T-helper 17 cell (primary cell): ENCODE measurements at regions not wholly inside any gene's neighbourhood (a gene's known extent, or its start where the extent isn't known, plus 50 kb on each side); places are given as distances from the start of the nearest gene placed in this dataset.
"Not testable (repeated sequence)": the region's sequence is repeated elsewhere in the genome, so short reads cannot be mapped to it uniquely, and the experiment has no call there.

Experiments
- ATAC-seq: fragments of 150-1000 bp; cut with Tn5 transposase; 2 replicates; pipeline ENCODE4 v1.10.0; 2021; ENCODE audit warnings: mild to moderate bottlenecking, moderate library complexity
- DNase-seq, 3 donors: peaks; one replicate each; pipeline versions ENCODE4 v3.0.0 to v3.0.0-alpha.2; 2020 to 2021
- H3K9me3 ChIP-seq: one replicate; pipeline ENCODE4 v1.7.0; 2013; ENCODE audit warnings: low read length, mild to moderate bottlenecking; ENCODE audit not compliant: control insufficient read depth, poor library complexity, severe bottlenecking
- H3K27ac Mint-ChIP-seq: one replicate; pipeline ENCODE4 v1.8.0; 2022; ENCODE audit warnings: mild to moderate bottlenecking, moderate library complexity, mixed read lengths
- H3K27me3 Mint-ChIP-seq: one replicate; pipeline ENCODE4 v1.8.0; 2022; ENCODE audit warnings: mixed read lengths
- H3K36me3 Mint-ChIP-seq: one replicate; pipeline ENCODE4 v1.8.0; 2022; ENCODE audit warnings: low read depth, mixed read lengths
- H3K4me1 Mint-ChIP-seq: one replicate; pipeline ENCODE4 v1.8.0; 2022; ENCODE audit warnings: mild to moderate bottlenecking, mixed read lengths
- H3K4me3 Mint-ChIP-seq: one replicate; pipeline ENCODE4 v1.8.0; 2022; ENCODE audit warnings: mild to moderate bottlenecking, moderate library complexity, mixed read lengths

DNA sequence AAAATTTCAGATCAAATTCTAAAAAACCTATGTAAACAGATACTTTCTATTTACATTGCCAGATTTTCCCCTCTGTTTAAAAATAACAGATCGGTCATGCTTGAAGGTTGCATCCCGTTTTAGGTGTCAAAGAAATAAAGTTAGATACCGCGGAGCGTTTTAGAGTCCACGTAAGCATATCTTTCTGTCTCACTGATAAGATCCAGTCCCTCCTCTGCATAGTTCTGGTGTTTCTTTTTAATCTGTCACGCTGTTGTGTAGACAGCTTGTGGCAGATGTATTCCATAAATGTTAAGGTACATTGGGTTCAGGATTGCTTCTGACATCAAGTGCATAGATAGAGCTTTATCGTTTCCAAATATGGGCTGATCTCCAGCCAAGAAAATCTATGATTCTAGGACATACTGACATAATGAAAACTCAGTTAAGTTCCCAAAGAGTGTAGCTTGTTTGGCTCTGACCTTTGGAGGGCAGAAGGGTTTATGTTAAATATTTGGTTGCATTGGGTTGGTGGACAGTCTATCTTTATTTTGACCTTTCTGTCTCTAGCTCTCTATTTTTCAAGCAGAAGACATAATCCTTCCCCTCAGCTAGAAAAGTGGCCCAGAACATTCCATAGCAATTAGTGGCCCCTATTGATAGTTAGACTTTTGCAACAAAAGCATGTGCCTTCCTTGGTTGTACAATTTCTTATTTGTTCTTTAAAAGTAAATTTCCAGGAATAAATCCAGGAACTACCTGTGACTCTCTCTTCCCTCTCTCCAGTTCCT is 376.6 kb upstream of the SMIM30 start:
- not testable (repeated sequence) for H3K4me3 Mint-ChIP-seq, H3K27me3 Mint-ChIP-seq, ATAC-seq, DNase-seq, H3K9me3 ChIP-seq, H3K27ac Mint-ChIP-seq, H3K4me1 Mint-ChIP-seq, H3K36me3 Mint-ChIP-seq

DNA sequence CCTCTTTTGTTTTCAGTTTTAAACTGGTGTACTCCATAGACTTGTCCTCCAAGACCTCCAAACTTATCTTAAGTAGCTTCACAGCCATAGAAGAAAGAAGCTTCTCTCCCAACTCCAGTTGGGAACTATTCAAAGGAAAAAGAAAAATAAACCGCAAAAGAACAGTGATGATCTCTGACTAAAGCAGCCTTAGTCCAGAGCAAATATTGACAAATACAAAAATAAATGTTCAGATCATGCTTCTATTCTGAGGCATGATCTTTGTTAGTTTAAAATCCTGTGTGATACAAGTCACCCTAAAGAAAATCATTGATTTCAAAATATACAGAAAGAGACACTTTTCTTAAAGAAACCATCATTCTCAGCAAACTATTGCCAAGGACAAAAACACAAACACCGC is 373.0 kb upstream of the SMIM30 start:
- H3K9me3 ChIP-seq, result no peaks in the 10 kb centered on the region
- Mint-ChIP-seq H3K27me3 (no peaks in the 10 kb centered on the region), H3K4me1 (no peaks in the 10 kb centered on the region), H3K4me3 (no peak overlapping the region), H3K36me3 (no peaks in the 10 kb centered on the region), H3K27ac (no peak overlapping the region)
- DNase-seq (no peak), ATAC-seq (no peak)

DNA sequence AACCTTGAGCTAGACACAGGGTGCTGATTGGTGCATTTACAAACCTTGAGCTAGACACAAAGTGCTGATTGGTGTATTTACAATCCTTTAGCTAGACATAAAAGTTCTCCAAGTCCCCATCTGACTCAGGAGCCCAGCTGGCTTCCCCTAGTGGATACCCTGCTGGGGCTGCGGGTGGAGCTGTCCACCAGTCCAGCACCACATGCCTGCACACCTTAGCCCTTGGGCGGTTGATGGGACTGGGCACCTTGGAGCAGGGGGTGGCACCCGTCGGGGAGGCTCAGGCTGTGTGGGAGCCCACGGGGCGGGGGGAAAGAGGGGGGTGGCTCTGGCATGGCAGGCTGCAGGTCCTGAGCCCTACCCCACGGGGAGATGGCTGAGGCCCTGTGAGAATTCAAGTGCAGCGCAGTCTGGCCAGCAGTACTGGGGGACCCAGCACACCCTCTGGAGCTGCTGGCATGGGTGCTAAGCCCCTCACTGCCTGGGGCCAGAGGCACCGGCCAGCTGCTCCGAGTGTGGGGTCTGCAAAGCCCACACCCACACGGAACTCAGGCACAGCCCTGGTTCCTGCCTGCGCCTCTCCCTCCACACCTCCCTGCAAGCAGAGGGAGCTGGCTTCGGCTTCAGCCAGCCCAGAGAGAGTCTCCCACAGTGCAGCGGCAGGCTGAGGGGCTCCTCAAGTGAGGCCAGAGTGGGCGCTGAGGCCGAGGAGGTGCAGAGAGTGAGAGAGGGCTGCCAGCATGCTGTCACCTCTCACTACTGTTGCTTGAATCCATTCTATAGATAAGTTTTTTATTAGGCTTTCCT is 369.8 kb upstream of the SMIM30 start:
- H3K4me1 Mint-ChIP-seq, result no peaks in the 10 kb centered on the region
- DNase-seq (no peak), ATAC-seq (no peak)
- no peaks in the 10 kb centered on the region for H3K36me3 Mint-ChIP-seq
- H3K4me3 Mint-ChIP-seq, result no peak overlapping the region
- H3K9me3 ChIP-seq, result no peaks in the 10 kb centered on the region
- H3K27ac Mint-ChIP-seq, result no peak overlapping the region
- no peaks in the 10 kb centered on the region for H3K27me3 Mint-ChIP-seq

DNA sequence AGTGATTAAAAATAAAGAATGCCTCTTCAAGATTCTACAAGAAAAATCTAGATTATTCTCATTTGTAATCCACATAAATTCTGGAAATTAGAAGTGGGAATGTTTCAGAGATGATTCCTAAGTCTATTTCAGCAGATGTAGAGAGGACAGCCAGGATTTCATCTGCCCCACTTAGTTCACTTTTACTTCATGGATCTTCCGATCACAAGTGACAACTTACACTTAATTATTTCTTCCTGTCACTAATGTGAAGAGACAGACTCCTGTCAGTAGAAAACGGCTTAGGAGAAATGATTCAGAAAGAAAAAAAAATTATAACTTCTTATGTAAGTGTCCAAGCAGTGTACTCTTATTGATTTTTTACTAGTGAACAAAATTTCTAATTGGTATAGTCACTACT is 368.2 kb upstream of the SMIM30 start:
- no peak for ATAC-seq
- Mint-ChIP-seq H3K4me3 (no peak overlapping the region), H3K36me3 (no peaks in the 10 kb centered on the region), H3K4me1 (no peaks in the 10 kb centered on the region), H3K27ac (no peak overlapping the region), H3K27me3 (no peaks in the 10 kb centered on the region)
- no peak for DNase-seq
- H3K9me3 ChIP-seq, result no peaks in the 10 kb centered on the region

DNA sequence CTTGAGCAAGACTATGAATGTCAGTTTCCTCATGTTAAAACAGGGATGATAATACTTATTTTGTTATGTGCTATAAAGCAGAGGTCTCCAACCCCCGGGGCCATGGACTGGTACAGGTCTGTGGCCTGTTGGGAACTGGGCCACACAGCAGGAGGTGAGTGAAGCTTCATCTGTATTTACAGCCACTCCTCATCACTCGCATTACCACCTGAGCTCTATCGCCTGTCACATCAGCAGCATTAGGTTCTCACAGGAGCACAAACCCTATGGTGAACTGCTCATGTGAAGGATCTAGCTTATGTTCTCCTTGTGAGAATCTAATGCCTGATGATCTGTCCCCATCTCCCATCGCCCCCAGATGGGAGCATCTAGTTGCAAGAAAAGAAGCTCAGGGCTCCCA is 365.3 kb upstream of the SMIM30 start:
- no peak for ATAC-seq
- Mint-ChIP-seq H3K27ac (no peak overlapping the region), H3K4me1 (no peaks in the 10 kb centered on the region), H3K27me3 (no peaks in the 10 kb centered on the region), H3K4me3 (no peak overlapping the region), H3K36me3 (no peaks in the 10 kb centered on the region)
- no peak for DNase-seq
- no peaks in the 10 kb centered on the region for H3K9me3 ChIP-seq

DNA sequence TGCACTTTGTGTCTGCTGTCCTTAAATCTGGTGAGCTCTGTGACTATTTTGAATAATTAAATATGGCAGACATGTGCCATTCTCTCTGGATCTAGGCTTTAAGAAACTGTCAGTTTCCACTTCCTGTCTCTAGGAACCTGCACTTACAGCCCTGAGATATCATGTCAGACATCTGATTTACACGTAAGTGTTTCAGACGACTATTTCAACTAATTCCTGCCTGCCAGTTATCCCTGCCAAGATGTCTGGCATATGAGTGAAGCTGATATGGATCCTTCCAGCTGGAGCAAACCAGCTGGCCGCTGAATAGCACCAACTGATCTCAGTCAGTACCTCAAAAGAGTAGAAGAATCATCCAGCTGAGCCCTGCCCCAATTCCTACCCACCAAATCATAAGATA is 362.2 kb upstream of the SMIM30 start:
- no peaks in the 10 kb centered on the region for H3K4me1 Mint-ChIP-seq
- H3K9me3 ChIP-seq, result no peaks in the 10 kb centered on the region
- no peak overlapping the region for H3K4me3 Mint-ChIP-seq
- no peak overlapping the region for H3K27ac Mint-ChIP-seq
- H3K36me3 Mint-ChIP-seq, result no peaks in the 10 kb centered on the region
- no peak for DNase-seq
- H3K27me3 Mint-ChIP-seq, result no peaks in the 10 kb centered on the region
- ATAC-seq, result no peak

DNA sequence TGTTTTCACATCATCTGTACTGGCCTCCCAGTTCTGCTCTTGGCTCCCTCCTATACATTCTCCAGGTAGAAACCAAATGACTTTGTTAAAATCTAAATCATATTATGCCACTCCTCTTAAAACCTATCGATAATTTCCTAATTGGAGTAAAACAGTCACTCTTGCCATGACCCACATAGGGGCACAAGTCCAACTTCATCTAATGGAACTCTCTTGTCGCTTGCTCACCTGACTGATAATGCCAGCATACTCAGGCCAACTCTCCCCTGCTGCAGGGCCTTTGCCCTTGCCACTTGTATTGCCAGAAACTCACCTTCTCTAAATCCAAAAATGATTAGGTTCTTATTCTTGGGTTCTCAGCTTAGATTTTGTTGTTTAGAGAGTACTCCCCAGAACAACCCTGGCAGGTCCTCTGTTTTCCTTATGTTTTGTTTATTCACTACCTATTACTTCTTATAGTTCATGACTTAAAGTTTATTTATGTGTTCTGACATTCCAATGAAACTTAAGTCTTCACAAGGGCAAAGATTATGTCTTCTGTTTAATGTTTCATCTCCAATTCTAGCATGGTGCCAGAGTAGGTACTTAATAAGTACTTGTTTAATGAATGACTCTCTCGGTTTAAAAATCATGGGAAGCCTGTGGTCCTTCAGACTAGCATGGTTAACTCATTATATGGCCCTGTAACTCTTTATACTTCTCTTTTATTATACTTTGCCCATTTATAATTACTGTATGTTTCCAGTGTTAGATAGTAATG is 345.9 kb upstream of the SMIM30 start:
- Mint-ChIP-seq H3K27ac (no peak overlapping the region), H3K36me3 (no peaks in the 10 kb centered on the region), H3K4me3 (no peak overlapping the region), H3K27me3 (no peaks in the 10 kb centered on the region), H3K4me1 (no peaks in the 10 kb centered on the region)
- H3K9me3 ChIP-seq, result no peaks in the 10 kb centered on the region
- ATAC-seq, result no peak
- no peak for DNase-seq

DNA sequence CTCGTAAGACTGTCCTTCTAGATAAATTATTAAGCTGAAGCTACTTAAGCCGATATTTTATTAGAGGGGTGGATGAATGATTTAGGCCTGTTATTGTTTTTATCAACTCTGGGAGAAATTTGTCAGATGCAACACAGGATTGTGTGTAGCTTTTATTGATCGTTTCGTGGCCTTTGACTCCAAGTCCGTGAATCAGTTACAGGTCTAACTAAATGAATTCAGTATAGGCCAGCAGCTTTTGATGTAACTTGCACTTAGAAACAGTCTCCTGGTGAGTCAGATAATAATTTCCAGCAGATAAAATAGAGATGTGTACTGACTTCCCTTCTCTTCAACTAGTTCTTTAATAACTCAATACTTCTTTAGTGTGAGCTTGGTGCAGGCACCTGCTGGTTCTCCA is 341.7 kb upstream of the SMIM30 start:
- H3K9me3 ChIP-seq, result no peaks in the 10 kb centered on the region
- no peaks in the 10 kb centered on the region for H3K4me1 Mint-ChIP-seq
- H3K4me3 Mint-ChIP-seq, result no peak overlapping the region
- ATAC-seq (no peak), DNase-seq (no peak)
- H3K27me3 Mint-ChIP-seq, result peaks cover 4% of the 10 kb centered on the region
- H3K27ac Mint-ChIP-seq, result no peak overlapping the region
- H3K36me3 Mint-ChIP-seq, result no peaks in the 10 kb centered on the region

DNA sequence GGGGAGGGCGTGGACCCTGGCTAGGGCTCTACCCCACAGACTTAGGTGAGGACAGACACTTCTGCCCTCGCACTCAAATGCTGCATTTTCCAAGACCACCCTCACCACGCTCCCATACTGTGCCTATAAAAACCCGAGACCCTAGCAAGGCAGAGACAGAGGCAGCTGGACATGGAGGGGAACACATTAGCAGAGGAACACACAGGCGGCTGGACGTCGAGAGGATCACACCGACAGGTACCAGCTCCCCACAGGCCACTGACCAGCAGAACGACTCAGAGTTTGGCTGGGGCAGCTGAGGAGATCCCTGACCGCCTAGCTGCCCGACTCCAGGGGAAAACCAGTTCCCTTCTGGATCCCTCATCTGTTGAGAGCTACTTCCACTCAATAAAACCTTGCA is 338.2 kb upstream of the SMIM30 start:
- DNase-seq (no peak), ATAC-seq (no peak)

DNA sequence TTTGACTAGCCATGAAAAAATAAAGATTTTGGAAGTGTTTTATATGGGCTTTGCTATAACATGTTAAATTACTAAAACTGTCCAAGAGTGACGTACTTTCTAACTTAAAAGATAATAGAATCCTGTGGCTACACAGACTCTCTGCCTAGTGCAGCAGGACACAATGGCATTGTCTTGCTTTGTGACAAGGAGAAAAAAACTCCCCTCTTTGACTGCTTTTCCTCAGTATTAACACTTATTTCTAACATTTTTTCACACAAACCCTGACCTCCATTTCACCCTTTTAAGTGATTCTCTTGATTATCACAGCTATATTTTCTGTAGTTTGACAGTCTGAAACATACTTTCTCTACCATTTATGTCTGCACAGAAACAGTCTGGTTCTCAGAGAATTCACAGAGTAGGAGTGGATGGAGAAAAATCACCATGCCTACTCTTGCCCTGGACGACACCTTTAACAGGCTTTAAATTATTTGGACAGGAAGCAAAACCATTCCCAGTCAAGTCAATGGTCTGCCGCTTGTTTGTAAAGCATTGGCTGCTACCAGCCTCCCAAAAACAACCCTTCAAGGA is 336.3 kb upstream of the SMIM30 start:
- H3K4me1 Mint-ChIP-seq, result no peaks in the 10 kb centered on the region
- H3K27ac Mint-ChIP-seq, result no peak overlapping the region
- no peak for ATAC-seq
- no peak overlapping the region for H3K4me3 Mint-ChIP-seq
- H3K27me3 Mint-ChIP-seq, result peaks cover 8% of the 10 kb centered on the region
- no peak for DNase-seq
- no peaks in the 10 kb centered on the region for H3K36me3 Mint-ChIP-seq
- no peaks in the 10 kb centered on the region for H3K9me3 ChIP-seq

More for the DNA sequence above, 338.2 kb upstream of the SMIM30 start:
- Mint-ChIP-seq H3K4me3 (no peak overlapping the region), H3K4me1 (no peaks in the 10 kb centered on the region), H3K36me3 (no peaks in the 10 kb centered on the region), H3K27me3 (peaks cover 8% of the 10 kb centered on the region), H3K27ac (no peak overlapping the region)
- H3K9me3 ChIP-seq, result no peaks in the 10 kb centered on the region

DNA sequence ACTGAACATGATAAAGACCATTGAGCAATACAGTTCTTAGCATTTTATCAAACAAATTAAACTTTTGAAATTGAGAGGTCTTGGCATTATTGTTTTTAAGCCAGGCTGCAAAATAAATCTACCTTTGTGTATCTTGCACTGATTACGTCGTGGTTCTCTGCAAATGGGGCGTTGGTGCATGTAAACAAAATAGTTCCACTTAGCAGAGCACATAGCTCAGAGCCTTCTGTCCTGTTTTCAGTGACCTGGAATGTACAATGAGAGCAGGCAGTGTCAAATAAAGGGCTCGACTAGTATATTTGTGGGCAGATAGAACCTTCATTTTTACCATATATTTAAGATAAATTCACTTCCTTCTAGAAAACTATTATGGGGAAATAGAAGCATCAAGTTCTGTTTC is 333.9 kb upstream of the SMIM30 start:
- H3K27me3 Mint-ChIP-seq, result peaks cover 8% of the 10 kb centered on the region

DNA sequence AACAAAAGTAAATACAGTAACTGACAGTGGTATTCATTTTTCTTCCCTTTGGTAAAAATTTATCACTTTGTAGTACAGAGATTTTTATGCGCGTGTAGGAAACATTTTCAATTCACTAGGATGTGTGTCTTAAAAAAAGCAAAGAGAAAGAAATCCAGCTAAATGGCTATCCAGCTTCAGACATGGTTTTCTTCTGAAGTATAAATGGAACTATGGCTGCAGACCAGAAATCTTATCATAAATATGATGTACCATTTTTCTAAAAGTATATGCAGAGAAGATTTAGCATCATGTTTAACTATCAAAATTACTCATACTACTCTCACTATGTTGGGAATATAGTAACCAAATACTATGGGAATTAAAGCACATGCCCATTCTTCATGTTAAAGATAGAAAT is 328.4 kb upstream of the SMIM30 start:
- H3K9me3 ChIP-seq, result no peaks in the 10 kb centered on the region
- Mint-ChIP-seq H3K27me3 (peaks cover 4% of the 10 kb centered on the region), H3K4me3 (no peak overlapping the region), H3K27ac (no peak overlapping the region), H3K36me3 (no peaks in the 10 kb centered on the region), H3K4me1 (no peaks in the 10 kb centered on the region)
- no peak for DNase-seq
- no peak for ATAC-seq

More for the DNA sequence above, 333.9 kb upstream of the SMIM30 start:
- H3K9me3 ChIP-seq, result no peaks in the 10 kb centered on the region
- H3K27ac Mint-ChIP-seq, result no peak overlapping the region
- H3K4me3 Mint-ChIP-seq, result no peak overlapping the region
- no peak for DNase-seq
- ATAC-seq, result no peak
- H3K4me1 Mint-ChIP-seq, result no peaks in the 10 kb centered on the region
- no peaks in the 10 kb centered on the region for H3K36me3 Mint-ChIP-seq

DNA sequence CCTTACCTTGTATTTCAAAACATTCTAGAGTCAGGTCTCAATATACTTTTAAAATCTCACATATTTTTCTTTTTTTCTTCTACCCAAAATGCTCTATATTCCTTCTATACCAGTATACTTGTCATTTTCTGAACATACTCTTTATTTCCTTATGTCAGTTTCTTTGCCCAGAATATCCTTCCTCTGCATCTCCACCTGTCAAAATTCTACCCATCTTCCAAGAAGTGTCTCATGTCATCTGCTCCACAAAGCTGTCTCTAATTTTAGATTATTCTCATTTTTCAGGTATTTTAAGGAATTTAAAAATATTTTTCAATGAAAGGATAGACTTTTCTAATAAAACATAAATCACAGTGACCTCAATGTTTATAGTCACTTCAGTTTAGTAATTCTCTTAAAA is 328.0 kb upstream of the SMIM30 start:
- Mint-ChIP-seq H3K36me3 (no peaks in the 10 kb centered on the region), H3K4me1 (no peaks in the 10 kb centered on the region), H3K27me3 (peaks cover 4% of the 10 kb centered on the region), H3K4me3 (no peak overlapping the region), H3K27ac (no peak overlapping the region)
- no peaks in the 10 kb centered on the region for H3K9me3 ChIP-seq
- ATAC-seq (no peak), DNase-seq (no peak)
